ENCODE measurements at regions not wholly inside any gene's neighbourhood (a gene's known extent, or its start where the extent isn't known, plus 50 kb on each side); places are given as distances from the start of the nearest gene placed in this dataset.
A peak's percentile ranks its signal among the peaks of the same experiment; 100 is the strongest.

DNA sequence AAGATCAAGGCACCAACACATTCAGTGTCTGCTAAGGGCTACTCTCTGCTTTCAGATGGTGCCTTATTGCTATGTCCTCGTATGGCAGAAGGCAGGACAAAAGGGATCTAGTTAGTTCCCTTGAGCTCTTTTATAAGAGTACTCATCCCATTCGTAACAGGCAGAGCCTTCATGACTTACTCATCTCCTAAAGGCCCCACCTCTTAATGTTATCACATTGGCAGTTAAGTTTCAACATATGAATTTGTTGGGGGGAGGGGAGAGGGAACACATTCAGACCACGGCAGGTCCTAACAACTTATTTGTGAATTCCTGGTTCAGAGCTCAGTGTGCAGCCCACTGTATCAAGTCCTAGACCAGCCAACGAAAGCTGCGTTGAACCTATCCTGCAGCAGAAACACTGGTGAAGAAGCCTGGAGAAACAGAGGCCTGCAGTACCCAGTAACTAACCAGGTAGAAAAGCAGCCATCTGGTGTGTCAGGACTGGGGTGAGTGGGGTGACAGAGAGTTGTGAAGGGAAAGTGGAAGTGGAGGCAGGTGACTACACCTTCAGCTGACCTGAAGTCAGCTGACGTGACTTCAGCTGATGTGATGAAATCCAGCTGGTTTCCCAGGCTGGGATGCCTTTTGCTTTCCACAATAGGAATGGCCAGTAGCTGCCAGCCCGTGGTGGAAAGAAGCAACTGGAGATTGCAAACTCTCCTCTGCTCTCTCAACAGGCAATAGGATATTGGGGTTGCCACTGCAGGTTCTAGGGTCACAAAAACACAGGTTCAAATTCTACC is 101.6 kb upstream of the PLXNC1 start:
- no peak overlapping the region for H3K27ac Mint-ChIP-seq
- no peaks in the 10 kb centered on the region for H3K9me3 ChIP-seq (ENCODE audit: control insufficient read depth, low read length, poor library complexity, severe bottlenecking)
- H3K4me1 Mint-ChIP-seq, result peaks cover 3% of the 10 kb centered on the region
- no peak for DNase-seq
- no peak for ATAC-seq
- no peak overlapping the region for H3K4me3 Mint-ChIP-seq
- H3K36me3 Mint-ChIP-seq (ENCODE audit: low read depth), result peaks cover 3% of the 10 kb centered on the region
- no peaks in the 10 kb centered on the region for H3K27me3 Mint-ChIP-seq

DNA sequence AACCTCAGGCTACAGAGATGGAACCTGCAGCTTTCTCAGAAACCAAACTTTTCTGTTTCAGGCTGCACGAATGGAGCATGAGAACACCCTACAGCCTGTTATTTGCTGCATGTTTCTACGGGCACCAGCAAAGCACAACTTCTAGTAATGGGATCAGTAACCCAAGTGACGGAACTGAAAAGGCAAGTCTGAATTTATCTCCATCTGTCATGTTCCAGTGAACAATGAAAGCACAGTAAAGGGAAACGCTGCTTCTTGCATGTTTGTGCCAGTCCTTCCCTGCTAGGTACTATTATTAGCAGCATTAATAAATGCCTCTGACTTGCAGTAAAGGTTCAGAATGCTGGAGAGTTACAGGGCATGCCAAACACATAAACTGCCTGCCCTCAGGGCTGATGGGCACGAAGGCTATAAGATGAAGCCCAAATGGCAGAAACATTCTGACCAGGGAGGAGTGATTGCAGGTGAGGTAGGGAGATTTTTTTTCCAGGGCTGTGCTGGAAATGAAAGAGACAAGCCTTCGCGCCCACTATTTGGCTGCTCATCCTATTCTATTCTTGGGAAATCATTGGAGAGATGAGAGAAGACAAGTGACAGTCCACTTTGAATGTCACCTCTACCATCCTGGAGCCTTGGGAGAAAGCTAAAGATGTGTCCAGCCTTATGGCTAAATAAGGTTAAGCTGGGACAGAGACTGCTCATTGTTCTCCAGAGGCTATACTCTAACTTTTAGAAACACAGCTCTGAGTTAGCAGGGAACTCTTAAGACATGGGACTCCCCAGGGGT is 100.4 kb upstream of the PLXNC1 start:
- Mint-ChIP-seq H3K27ac (no peak overlapping the region), H3K4me1 (peaks cover 3% of the 10 kb centered on the region)

DNA sequence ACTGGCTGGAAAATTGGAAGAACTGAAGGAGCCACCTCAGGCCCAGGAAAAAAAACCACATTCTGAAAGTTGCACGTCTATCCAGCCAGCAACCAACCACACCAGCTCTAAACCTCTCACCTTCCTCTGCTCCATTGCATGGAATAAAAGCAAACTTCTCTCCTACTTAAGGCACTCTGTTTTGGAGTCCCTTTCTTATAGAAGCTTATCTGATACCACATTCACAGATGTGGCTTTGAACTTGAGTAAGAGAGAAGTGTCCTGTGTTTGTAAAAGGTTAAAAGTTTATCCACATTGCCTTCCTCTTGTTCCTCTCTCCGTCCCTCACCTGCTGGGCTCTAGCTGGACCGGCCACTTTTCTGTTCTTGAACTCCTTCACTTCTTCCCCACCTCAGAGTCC is 99.6 kb upstream of the PLXNC1 start:
- no peak overlapping the region for H3K4me3 Mint-ChIP-seq
- H3K36me3 Mint-ChIP-seq (ENCODE audit: low read depth), result peaks cover 3% of the 10 kb centered on the region
- ATAC-seq (no peak), DNase-seq (no peak)
- H3K9me3 ChIP-seq (ENCODE audit: control insufficient read depth, low read length, poor library complexity, severe bottlenecking), result no peaks in the 10 kb centered on the region
- peaks cover 3% of the 10 kb centered on the region for H3K4me1 Mint-ChIP-seq
- H3K27ac Mint-ChIP-seq, result no peak overlapping the region
- no peaks in the 10 kb centered on the region for H3K27me3 Mint-ChIP-seq

More for the DNA sequence above, 100.4 kb upstream of the PLXNC1 start:
- no peak overlapping the region for H3K4me3 Mint-ChIP-seq
- ATAC-seq (no peak), DNase-seq (no peak)
- peaks cover 3% of the 10 kb centered on the region for H3K36me3 Mint-ChIP-seq (ENCODE audit: low read depth)
- H3K27me3 Mint-ChIP-seq, result no peaks in the 10 kb centered on the region
- H3K9me3 ChIP-seq (ENCODE audit: control insufficient read depth, low read length, poor library complexity, severe bottlenecking), result no peaks in the 10 kb centered on the region

DNA sequence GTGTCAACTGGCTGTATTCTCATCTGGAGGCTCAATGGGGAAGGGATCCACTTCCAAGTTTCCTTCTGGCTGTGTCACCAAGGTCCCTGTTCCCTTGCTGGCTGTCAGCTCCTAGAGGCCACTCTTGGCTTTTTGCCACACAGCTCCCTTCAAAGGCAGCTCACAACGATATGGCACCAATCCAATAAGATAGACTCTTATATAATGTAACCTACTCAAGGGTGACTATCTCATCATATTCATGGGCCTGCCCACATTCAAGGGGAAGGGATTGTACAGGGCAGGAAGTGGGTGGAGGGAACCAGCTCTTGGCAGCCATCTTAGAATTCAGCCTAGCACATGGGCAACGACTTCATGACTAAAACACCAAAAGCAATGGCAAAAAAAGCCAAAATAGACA is 98.7 kb upstream of the PLXNC1 start:
- peaks cover 3% of the 10 kb centered on the region for H3K4me1 Mint-ChIP-seq
- no peak overlapping the region for H3K27ac Mint-ChIP-seq
- ATAC-seq, result no peak
- peaks cover 3% of the 10 kb centered on the region for H3K36me3 Mint-ChIP-seq (ENCODE audit: low read depth)
- H3K9me3 ChIP-seq (ENCODE audit: control insufficient read depth, low read length, poor library complexity, severe bottlenecking), result no peaks in the 10 kb centered on the region
- H3K4me3 Mint-ChIP-seq, result no peak overlapping the region
- DNase-seq, result no peak
- no peaks in the 10 kb centered on the region for H3K27me3 Mint-ChIP-seq

DNA sequence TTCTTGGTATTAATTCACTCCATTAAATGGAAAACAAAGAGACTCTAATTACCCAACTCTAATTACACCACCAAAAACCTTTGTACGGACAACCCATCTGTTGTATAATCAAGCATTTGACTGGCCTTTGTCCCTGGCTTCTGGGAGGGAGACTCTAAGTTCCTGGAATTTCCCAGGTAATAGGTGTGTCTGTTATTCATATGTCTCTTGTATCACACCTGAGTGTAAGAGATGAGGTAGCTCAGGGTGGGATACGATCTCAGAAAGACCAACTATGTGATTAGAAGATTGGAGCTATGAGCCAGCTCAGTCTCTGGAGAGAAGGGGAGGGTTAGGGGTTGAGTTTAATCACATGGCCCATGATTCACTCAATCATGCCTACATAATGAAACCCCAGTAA is 94.7 kb upstream of the PLXNC1 start:
- peaks cover 3% of the 10 kb centered on the region for H3K4me1 Mint-ChIP-seq

DNA sequence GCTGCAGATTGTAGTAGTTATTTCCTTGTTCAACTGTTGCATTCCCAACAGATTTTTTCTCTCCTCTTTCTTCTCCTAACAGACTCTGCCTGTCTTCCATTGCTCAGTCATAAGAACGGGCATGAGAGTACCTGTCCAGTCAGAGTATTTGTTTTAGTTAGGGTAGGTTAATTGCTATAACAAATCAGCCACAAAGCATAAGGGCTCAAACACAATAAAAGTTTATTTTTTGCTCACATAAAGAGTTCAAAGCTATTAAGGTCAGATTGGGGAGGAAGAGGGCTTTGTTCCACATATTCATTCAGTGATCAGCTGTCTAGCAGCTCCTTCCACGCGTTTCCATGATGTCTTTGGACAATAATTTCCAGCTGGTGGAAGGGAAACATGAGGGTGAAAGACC is 92.8 kb upstream of the PLXNC1 start:
- no peak for DNase-seq
- H3K9me3 ChIP-seq (ENCODE audit: control insufficient read depth, low read length, poor library complexity, severe bottlenecking), result no peaks in the 10 kb centered on the region
- Mint-ChIP-seq H3K36me3 (ENCODE audit: low read depth) (peaks cover 5% of the 10 kb centered on the region), H3K27ac (no peak overlapping the region), H3K4me1 (no peaks in the 10 kb centered on the region), H3K4me3 (no peak overlapping the region), H3K27me3 (peaks cover 6% of the 10 kb centered on the region)
- ATAC-seq, result no peak

More for the DNA sequence above, 94.7 kb upstream of the PLXNC1 start:
- DNase-seq (no peak), ATAC-seq (no peak)
- Mint-ChIP-seq H3K27ac (no peak overlapping the region), H3K36me3 (ENCODE audit: low read depth) (peaks cover 5% of the 10 kb centered on the region), H3K4me3 (no peak overlapping the region), H3K27me3 (peaks cover 6% of the 10 kb centered on the region)
- H3K9me3 ChIP-seq (ENCODE audit: control insufficient read depth, low read length, poor library complexity, severe bottlenecking), result no peaks in the 10 kb centered on the region

DNA sequence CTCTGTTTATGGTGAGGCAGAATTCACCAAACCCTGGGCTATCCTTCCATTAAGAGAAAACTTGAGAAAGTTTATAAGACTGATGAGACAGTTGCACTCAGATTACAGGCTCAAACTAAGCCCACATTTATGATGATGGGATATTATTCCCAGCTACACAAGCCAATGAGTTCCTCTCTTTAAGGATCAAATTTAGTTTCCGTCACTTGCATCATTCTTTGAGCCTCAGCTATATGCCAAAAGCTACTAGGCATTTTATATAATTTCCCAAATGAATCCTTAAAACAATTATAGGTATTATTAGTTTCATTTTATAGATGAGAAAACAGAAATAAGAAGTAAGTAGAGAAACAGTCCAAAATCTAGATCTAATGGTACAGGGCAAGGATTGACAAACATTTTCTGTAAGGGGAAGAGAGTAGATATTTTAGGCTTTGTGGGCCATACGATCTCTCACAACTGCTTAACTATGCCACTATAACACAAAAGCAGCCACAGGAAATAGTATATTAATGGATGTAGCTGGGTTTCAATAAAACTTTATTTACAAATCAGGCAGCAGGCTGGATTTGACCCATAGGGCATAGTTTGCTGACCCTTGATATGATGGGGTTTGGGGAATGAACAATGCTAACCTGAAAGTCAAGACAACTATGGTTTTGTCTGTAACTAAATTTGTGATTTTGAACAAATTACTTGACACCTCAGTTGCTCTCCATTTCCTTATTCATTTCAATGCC is 91.8 kb upstream of the PLXNC1 start:
- H3K4me1 Mint-ChIP-seq, result no peaks in the 10 kb centered on the region
- H3K27me3 Mint-ChIP-seq, result peaks cover 6% of the 10 kb centered on the region
- no peak overlapping the region for H3K4me3 Mint-ChIP-seq
- DNase-seq, result no peak
- no peak for ATAC-seq
- peaks cover 3% of the 10 kb centered on the region for H3K36me3 Mint-ChIP-seq (ENCODE audit: low read depth)
- H3K9me3 ChIP-seq (ENCODE audit: control insufficient read depth, low read length, poor library complexity, severe bottlenecking), result no peaks in the 10 kb centered on the region
- no peak overlapping the region for H3K27ac Mint-ChIP-seq

DNA sequence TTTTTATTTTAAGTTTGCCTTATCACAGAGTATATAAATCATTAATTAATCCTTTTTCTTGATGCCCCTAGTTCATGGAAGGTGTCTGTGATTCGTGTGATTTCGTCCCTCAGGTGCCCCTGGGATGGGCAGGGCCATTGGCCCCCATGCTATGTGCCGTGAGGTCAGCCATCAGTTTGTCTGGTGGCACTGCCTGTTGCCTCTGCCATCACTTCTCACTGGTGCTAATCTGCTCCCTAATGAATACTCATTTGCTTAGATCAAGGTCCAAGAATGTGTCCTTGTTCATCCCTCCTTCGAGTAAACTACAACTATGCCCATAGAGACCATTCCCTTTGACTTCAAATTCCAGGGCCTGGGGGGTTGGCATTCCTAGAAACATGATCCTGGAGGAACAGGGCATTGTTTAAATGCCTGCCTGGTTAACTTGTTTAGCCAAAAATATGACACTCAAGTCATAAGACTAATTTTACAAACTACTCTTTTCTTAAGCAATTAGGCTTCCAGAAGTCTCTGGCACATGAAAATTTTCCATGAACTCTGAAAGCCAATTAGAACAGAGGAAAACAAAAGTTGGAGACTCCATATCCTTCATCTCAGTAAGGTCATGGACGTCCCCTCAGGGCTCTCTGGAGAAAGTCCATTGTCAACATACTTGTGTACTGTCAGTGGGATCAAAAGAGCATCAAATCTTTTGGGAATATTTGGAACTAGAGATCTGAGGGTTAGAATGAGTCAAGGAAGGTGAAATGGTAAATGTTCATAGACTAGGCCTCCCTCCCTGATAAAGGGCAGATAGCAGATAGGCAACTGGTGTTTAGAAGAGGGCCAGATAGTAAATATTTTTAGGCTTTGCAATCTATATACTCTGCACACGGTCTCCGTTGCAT is 90.9 kb upstream of the PLXNC1 start:
- no peak overlapping the region for H3K4me3 Mint-ChIP-seq

DNA sequence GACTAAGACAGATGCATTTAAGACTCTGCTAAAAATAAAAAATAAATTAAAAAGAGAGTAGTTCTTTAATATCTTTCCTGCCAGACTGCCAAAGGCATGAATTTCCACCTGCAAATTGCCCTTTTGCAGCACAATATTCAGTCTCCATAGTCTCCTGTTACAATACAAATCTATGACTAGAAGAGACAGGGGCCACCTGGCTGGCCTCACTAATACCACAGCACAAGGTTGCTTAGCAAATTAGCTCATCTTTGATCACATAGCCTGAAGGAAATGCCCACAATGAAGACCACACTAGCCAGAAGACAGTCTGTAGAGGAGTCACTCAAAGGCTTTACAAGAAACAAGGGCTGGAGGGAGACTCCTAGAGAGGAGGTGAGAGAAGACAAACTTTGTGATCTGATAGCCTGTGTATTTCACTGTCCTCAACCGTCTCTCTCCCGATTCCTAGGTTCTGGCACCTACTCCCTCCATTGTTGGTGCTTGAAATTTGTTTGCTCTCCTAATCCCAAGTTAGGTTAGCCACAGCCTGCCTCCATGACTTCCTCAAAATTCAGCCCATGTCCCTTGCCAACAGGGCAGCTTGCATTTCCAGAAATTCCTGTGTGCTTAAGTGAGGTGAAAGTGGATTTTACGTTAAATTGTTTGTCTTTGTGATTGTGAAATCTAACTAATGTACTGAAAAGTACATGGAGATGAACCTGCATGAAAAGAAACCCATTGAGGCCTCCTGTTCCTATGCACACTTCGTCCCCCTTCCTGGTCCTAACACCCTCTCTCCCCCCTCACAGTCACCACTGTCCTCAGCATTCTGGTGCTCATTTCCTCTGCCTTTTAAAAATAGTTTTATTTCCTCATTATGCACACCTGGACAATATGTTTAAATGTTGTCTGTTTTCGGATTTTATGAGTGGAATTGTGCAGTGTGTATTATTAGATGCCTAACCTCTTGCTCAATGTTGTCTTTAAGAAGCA is 88.7 kb upstream of the PLXNC1 start:
- H3K4me1 Mint-ChIP-seq, result no peaks in the 10 kb centered on the region
- DNase-seq (no peak), ATAC-seq (no peak)
- no peaks in the 10 kb centered on the region for H3K9me3 ChIP-seq (ENCODE audit: control insufficient read depth, low read length, poor library complexity, severe bottlenecking)
- no peak overlapping the region for H3K4me3 Mint-ChIP-seq
- peak overlapping the region; percentile 29 for H3K27ac Mint-ChIP-seq
- H3K36me3 Mint-ChIP-seq (ENCODE audit: low read depth), result peaks cover 2% of the 10 kb centered on the region
- H3K27me3 Mint-ChIP-seq, result peaks cover 6% of the 10 kb centered on the region

More for the DNA sequence above, 90.9 kb upstream of the PLXNC1 start:
- ATAC-seq (no peak), DNase-seq (no peak)
- Mint-ChIP-seq H3K36me3 (ENCODE audit: low read depth) (peaks cover 2% of the 10 kb centered on the region), H3K27ac (no peak overlapping the region), H3K4me1 (no peaks in the 10 kb centered on the region), H3K27me3 (peaks cover 6% of the 10 kb centered on the region)
- H3K9me3 ChIP-seq (ENCODE audit: control insufficient read depth, low read length, poor library complexity, severe bottlenecking), result no peaks in the 10 kb centered on the region

DNA sequence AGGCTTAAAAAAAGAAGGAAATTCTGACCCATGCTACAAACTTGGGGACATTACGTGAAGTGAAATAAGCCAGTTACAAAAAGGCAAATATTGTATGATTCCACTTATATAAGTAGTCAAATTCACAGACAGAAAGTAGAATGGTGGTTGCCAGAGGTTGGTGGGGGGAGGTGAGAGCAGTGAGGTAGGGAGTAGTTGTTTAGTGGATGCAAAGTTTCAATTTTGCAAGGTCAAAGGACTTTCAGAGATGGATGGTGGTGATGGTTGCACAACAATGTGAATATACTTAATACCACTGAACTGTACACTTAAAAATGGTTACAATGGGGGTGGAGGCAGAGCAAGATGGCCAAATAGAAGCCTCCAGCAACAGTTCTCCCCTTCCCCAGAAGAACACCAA is 86.2 kb upstream of the PLXNC1 start:
- H3K27ac Mint-ChIP-seq, result no peak overlapping the region
- H3K4me1 Mint-ChIP-seq, result no peaks in the 10 kb centered on the region
- H3K36me3 Mint-ChIP-seq (ENCODE audit: low read depth), result peaks cover 1% of the 10 kb centered on the region
- DNase-seq, result no peak
- H3K4me3 Mint-ChIP-seq, result no peak overlapping the region
- no peaks in the 10 kb centered on the region for H3K27me3 Mint-ChIP-seq
- no peaks in the 10 kb centered on the region for H3K9me3 ChIP-seq (ENCODE audit: control insufficient read depth, low read length, poor library complexity, severe bottlenecking)
- ATAC-seq, result no peak

DNA sequence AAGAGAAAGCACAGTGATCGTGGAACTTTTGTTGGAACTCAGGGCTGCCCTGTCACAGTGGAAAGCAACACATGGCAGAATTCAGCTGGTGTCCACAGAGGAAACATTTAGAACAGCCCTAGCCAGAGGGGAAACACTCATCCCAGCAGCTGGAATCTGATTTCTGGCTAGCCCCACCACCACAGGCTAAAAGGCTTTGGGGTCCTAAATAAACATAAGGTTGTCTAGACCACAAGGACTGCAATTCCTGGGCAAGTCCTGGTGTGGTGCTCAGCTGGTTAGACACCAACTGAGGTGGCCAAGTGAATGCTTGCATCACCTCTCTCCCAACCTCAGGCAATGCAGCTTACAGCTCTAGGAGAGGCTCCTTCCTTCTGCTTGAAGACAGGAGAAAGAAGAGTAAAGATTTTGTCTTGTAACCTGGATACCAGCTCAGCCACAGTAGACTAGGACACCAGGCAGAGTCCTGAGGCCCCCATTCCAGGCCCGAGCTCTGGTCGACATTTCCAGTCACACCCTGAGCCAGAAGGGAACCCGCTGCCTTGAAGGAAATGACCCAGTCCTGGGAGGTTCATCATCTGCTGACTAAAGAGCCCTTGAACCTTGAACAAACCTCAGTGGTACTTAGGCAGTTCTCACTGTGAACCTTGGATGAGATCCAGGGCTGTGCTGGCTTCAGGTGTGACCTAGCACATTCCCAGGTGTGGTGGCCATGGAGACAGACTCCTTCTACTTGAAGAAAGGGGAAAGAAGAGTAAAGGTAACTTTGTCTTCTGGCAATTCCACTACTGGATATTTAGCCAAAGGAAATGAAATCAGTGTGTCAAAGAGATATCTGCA is 85.4 kb upstream of the PLXNC1 start:
- Mint-ChIP-seq H3K4me3 (no peak overlapping the region), H3K36me3 (ENCODE audit: low read depth) (peaks cover 3% of the 10 kb centered on the region), H3K27ac (no peak overlapping the region), H3K27me3 (no peaks in the 10 kb centered on the region), H3K4me1 (no peaks in the 10 kb centered on the region)
- no peaks in the 10 kb centered on the region for H3K9me3 ChIP-seq (ENCODE audit: control insufficient read depth, low read length, poor library complexity, severe bottlenecking)
- ATAC-seq, result no peak
- DNase-seq, result no peak
